ENCODE measurements at regions not wholly inside any gene's neighbourhood (a gene's known extent, or its start where the extent isn't known, plus 50 kb on each side); places are given as distances from the start of the nearest gene placed in this dataset.

GRCh38 chr3:143208976-143209714, 89.6 kb downstream of the CHST2 start:
- POLR2A ChIA-PET, result no interaction called here
- CTCF ChIA-PET, result no interaction called here

GRCh38 chr3:143209715-143210059, 90.1 kb downstream of the CHST2 start:
- Histone ChIP-seq H3K27ac (ENCODE audit: low read depth, low read length) (no peak overlapping the region), H3K9me3 (ENCODE audit: control insufficient read depth, insufficient read depth, low read length) (no peaks in the 10 kb centered on the region), H3K4me3 (ENCODE audit: low read depth, low read length) (no peak overlapping the region), H3K27me3 (ENCODE audit: control insufficient read depth, insufficient read depth, low read length) (peaks cover 3% of the 10 kb centered on the region)
- ChIA-PET CTCF (no interaction called here), POLR2A (no interaction called here)
- DNase-seq (ENCODE audit: low read depth, low spot score), result no peak
- TF ChIP-seq CTCF (IDR thresholded peaks at IDR 0.05; ENCODE audit: low read depth, low read length), result no peak

More at GRCh38 chr3:143208976-143209714, 89.6 kb downstream of the CHST2 start:
- Histone ChIP-seq H3K9me3 (ENCODE audit: control insufficient read depth, insufficient read depth, low read length) (no peaks in the 10 kb centered on the region; the same call in 1 of the 2 replicates), H3K27me3 (ENCODE audit: control insufficient read depth, insufficient read depth, low read length) (peaks cover 3% of the 10 kb centered on the region), H3K27ac (ENCODE audit: low read depth, low read length) (no peak overlapping the region), H3K4me3 (ENCODE audit: low read depth, low read length) (no peak overlapping the region)
- DNase-seq (ENCODE audit: low read depth, low spot score), result no peak
- TF ChIP-seq CTCF (IDR thresholded peaks at IDR 0.05; ENCODE audit: low read depth, low read length), result no peak

- ChIA-PET POLR2A (no interaction called here), CTCF (no interaction called here)
- TF ChIP-seq CTCF (IDR thresholded peaks at IDR 0.05; ENCODE audit: low read depth, low read length), result no peak
- Histone ChIP-seq H3K9me3 (ENCODE audit: control insufficient read depth, insufficient read depth, low read length) (no peaks in the 10 kb centered on the region), H3K4me3 (ENCODE audit: low read depth, low read length) (no peak overlapping the region), H3K27me3 (ENCODE audit: control insufficient read depth, insufficient read depth, low read length) (peaks cover 3% of the 10 kb centered on the region), H3K27ac (ENCODE audit: low read depth, low read length) (no peak overlapping the region)
- DNase-seq (ENCODE audit: low read depth, low spot score), result no peak
These were observed 90.6 kb downstream of the CHST2 start for GRCh38 chr3:143210141-143210540.

- ChIA-PET POLR2A (no interaction called here), CTCF (no interaction called here)
- TF ChIP-seq CTCF (IDR thresholded peaks at IDR 0.05; ENCODE audit: low read depth, low read length), result no peak
These were observed 95.5 kb downstream of the CHST2 start for GRCh38 chr3:143215059-143215458.

More at GRCh38 chr3:143215059-143215458, 95.5 kb downstream of the CHST2 start:
- Histone ChIP-seq H3K27me3 (ENCODE audit: control insufficient read depth, insufficient read depth, low read length) (peaks cover 3% of the 10 kb centered on the region), H3K27ac (ENCODE audit: low read depth, low read length) (no peak overlapping the region), H3K9me3 (ENCODE audit: control insufficient read depth, insufficient read depth, low read length) (no peaks in the 10 kb centered on the region), H3K4me3 (ENCODE audit: low read depth, low read length) (no peak overlapping the region)
- DNase-seq (ENCODE audit: low read depth, low spot score), result no peak

Measured in AG04450 (cell line).